SKM-1 (cell line): ENCODE measurements at regions not wholly inside any gene's neighbourhood (a gene's known extent, or its start where the extent isn't known, plus 50 kb on each side); places are given as distances from the start of the nearest gene placed in this dataset.
A peak's percentile ranks its signal among the peaks of the same experiment; 100 is the strongest.

Source experiments
- DNase-seq: peaks from one replicate; lab custom pipeline; 2025; ENCODE audit not compliant: unreplicated experiment; lab: John Stamatoyannopoulos, UW

GRCh38 chr3:24639481-24640329 lies 145.1 kb upstream of the THRB start:
- no peak for DNase-seq

- no peak for DNase-seq
These were observed 145.8 kb upstream of the THRB start for GRCh38 chr3:24640330-24640877.

GRCh38 chr3:24641628-24642027 lies 147.0 kb upstream of the THRB start:
- DNase-seq = no peak

DNA sequence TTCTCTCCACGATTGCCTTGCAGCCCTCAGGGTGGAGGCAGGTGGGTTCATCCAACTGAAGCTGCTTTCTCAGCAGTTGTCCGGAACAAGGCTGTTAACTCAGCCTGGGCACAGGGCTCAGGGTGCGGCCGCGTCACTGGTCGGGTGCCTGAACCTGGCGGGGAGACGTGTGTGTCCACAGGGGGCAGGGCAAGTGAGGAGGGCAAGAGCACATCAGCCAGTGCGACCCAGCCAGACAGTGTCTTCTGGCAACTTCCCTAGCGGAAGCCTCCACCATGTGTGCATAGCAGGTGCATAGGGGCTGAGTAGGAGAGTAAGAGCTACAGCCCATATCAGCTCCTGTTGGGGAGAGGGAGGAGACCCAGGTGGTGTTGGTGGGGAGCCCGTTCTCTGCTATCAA lies 150.4 kb upstream of the THRB start:
- DNase-seq = no peak

DNA sequence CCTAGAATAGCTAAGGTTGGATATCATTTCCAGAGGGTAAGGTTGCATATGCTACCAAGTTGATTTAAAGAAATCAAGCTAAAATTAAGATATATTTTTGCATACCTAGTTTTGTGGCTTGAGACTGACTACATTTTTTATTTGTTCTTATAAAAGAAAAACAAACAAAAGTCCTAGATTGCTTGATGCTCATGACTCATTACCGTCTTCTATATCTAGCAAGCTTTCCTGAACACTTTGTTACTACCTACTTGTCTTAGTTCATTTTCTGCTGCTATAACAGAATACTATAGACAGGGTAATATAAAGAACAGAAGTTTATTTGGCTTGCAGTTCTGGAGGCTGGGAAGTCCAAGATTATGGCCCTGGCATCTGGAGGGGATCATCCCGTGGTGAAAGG lies 152.1 kb upstream of the THRB start:
- DNase-seq = no peak

DNA sequence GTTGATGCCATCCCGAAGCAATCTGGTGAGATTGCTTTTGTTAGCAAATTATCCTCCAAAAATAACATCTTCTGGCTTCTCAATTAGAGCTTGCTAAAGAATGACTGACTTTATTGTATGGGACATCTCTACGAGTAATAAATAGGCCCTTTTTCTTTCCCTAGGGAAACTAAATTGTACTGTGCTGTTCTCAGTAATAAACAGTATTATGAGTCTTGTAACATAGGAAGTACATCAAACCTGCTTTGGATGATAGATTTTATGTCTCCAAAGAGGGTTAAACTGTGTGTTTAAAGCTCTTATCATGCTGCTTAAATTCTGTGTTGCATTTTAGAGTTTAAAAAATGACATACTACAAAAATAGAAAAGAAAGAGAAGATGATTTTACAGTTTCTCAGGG lies 153.4 kb upstream of the THRB start:
- no peak for DNase-seq

- DNase-seq = no peak
These were observed 156.2 kb upstream of the THRB start for GRCh38 chr3:24650839-24651238.

GRCh38 chr3:24657870-24658510 lies 163.3 kb upstream of the THRB start:
- DNase-seq = no peak

DNA sequence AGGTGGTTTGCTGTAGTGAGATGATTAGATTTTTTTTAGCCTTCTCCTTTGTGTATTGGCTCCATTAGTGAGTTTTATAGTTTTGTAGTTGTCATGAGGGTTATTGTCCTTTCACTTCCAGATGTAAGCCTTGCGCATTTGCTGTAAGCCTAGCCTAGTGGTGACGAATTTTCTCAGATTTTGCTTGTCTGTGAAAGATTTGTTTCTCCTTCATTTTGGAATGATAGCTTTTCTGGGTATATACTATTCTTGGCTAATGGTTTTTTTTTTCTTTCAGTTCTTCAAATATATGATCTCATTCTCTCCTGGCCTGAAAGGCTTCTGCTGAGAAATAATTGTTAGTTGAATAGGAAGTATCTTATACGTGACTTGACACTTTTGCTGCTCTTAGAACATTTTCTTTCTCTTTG lies 166.5 kb upstream of the THRB start:
- DNase-seq = no peak

DNA sequence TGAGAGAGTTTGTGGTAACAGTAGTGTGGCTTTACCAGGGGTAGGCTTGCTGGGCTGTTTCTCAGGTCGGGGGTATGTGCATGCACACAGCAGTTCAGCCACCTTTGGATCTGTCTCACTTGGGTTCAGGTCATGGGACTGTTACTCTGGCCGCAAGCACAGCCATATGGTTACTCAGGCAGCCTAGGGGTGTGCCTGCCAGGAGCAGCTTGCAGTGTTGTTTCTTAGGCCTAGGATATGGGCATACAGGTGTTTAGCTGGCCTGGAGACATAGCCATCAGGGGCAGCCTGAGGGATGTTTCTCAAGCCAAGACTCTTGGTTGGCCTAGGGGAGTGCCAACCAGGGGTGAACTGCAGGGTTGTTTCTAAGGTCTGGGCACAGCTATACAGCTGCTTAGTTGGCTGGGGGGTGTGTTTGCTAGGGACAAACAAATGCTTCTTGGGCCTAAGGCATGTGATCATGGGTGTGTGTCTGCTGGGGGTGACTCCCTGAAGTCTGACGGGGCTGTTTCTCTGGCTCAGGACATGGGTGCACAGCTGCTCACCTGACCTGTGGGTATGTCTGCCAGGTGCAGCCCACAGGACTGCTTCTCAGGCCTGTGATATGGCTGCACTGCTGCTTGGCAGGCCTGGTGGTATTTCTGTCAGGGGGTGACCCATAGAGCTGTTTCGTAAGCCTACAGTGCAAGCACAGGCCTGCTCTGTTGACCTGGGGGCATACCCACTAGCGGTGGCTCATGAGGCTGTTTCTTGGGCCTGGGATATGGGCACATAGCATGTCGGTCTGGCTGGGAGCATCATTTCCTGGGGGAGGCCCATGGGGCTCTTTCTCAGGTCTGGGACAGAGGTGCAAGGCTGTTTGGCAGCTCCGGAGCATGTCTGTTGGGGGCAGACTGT lies 168.0 kb upstream of the THRB start:
- DNase-seq = no peak

DNA sequence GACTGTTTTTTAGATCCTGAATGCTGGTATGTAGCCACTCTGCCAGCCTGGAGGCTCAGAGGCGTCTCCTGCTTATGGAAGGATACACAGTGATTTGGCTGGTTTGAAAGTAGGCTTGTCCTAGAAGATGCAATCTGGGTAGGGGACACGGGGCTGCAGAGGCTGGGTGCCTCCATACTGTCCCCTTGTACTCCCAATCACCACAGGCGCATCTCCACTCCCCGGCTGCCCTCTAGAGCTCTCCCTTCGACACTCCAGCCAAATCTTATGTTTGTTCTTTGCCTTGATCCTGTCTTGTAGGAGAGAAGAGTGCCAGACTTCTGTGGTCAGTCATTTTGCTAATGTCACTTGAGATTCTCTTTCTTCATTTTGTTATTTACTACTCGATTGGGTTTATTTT lies 168.8 kb upstream of the THRB start:
- DNase-seq = no peak

GRCh38 chr3:24668039-24668438 lies 173.4 kb upstream of the THRB start:
- DNase-seq = no peak

DNA sequence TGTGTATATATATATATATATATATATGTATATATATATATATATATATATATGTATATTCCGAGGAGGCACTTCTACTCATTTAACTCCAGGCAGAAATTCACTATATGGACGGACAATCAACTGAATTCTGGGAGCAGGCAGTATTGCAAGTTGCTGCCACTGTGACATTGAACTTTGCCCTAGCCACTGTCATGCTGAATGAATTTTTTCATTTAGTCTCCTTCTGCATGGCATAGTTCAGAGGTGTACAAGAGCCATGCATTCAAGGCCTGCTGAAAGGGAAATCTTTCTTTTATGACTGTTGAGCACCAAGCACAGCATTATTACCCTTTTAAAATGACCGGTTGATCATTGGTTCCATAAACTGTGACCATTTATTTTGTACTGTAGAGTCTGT lies 176.2 kb upstream of the THRB start:
- DNase-seq = no peak

DNA sequence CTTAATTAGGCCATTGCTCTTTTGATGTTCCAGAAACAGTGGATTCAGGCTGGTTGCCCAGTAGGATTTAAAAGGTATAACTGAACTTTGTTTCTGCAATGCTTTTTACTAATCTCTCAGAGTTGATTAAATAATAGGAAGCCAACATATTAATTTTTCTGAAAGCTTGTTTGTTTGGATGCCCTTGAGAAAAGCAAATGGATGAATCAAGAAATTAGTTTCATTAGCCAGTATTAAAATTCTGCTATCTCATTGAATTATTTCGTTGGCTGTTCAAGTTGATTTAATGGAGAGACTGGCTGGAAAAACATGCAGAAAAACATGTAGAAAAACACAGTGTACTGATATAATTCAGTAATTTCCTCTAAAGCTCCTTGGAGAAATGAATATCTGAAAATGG lies 178.9 kb upstream of the THRB start:
- DNase-seq = no peak

DNA sequence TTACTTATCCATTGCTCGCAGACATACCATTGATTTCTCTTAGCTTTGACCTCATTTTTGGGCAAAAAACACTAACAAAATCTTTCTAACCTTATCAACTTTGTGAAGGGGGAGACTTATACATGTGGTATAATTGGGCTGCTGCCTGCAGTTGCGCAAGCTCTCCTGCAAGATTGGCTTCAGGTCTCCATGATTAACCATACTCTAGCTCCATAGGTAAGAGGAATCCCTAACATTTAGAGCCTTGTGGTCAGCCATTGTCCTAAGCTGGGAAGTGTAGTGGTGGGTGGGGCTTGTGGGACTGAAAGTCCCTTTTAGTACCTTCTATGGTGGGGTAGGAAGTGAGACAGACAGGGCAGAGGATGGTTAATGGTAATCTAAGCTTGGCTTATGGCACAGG lies 179.6 kb upstream of the THRB start:
- no peak for DNase-seq

GRCh38 chr3:24678021-24678420 lies 183.4 kb upstream of the THRB start:
- no peak for DNase-seq

DNA sequence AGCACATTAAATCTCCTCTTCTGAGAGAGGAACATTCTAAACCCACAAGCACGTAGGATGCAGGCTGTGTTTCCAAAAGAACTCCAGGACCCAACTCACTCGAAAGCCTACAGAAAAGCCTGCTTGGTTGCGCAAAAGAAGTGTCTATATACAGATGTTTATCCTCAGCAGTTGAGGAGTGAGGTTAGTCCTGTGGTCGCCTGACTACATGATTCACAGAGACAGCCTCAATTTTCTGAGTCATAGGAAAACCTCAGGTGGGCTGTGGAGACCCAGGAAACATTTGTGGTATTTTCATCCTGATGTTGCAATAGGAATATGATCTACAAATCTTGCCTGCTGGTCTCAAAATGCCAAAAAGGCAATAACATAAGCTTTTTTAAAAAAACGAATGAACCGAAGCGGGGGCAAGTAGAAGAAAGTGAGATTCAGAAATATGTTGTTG lies 183.8 kb upstream of the THRB start:
- no peak for DNase-seq

- DNase-seq = no peak
These were observed 184.8 kb upstream of the THRB start for GRCh38 chr3:24679429-24679828.

- peak; percentile 54 for DNase-seq
These were observed 185.7 kb upstream of the THRB start for GRCh38 chr3:24680214-24680967.

DNA sequence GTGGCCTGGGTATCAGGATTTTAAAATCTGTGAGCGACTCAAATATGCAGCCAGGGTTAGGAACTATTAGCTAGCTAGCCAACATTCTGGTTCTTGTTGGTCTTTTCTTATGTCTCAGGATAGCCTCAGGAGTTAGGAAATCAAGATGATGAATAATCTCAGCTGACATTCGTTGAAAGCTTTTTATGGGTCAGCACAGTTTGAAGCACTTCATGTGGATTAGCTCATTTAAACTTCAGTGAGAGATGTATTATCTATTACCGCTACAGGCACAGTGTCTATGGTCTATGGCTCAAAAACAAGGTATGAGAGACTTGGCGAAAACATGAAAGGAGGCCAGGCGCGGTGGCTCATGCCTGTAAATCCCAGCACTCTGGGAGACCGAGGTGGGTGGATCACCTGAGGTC lies 187.5 kb upstream of the THRB start:
- DNase-seq = no peak

- DNase-seq = no peak
These were observed 188.4 kb upstream of the THRB start for GRCh38 chr3:24683090-24683489.
